ENCODE measurements at regions not wholly inside any gene's neighbourhood (a gene's known extent, or its start where the extent isn't known, plus 50 kb on each side); places are given as distances from the start of the nearest gene placed in this dataset.

- TF ChIP-seq POLR2A (IDR thresholded peaks at IDR 0.05; ENCODE audit: low read depth, low read length) (no peak), POLR2AphosphoS5 (IDR thresholded peaks at IDR 0.05; ENCODE audit: low read depth, low read length) (no peak), TAF1 (IDR thresholded peaks at IDR 0.05; ENCODE audit: low read depth, low read length) (no peak), SPI1 (IDR thresholded peaks at IDR 0.05; ENCODE audit: low read depth, low read length) (no peak), POU2F2 (IDR thresholded peaks at IDR 0.05; ENCODE audit: low read depth, low read length) (no peak)
Measured at GRCh38 chr6:68368845-68369244, 266.2 kb upstream of the ADGRB3 start.

Data from GM12891 (cell line).